8988T (cell line): ENCODE measurements at regions not wholly inside any gene's neighbourhood (a gene's known extent, or its start where the extent isn't known, plus 50 kb on each side); places are given as distances from the start of the nearest gene placed in this dataset.
"Not testable (repeated sequence)": the region's sequence is repeated elsewhere in the genome, so short reads cannot be mapped to it uniquely, and the experiment has no call there.

Source experiments
- DNase-seq: peaks from one replicate; pipeline ENCODE4 v3.0.0; 2011

DNA sequence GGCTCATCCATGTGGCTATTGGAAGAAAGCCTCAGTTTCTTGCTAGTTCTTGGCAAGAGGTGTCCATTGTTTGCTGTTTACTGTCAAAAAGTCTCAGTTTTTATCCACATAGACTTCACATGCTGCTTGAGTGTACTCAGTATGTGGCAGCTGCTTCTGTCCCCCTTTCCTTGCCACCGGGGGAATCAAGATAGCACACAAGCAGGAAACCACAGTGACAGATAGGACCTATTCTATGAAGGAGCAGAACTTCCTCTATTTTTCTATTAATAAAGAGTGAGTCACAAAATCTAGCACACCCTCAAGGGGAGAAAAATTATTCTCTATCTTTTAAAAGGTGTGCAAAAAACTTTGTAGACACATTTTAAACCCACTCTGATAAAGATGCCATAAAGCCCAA lies 121.4 kb upstream of the GMNC start:
- DNase-seq: no peak

DNA sequence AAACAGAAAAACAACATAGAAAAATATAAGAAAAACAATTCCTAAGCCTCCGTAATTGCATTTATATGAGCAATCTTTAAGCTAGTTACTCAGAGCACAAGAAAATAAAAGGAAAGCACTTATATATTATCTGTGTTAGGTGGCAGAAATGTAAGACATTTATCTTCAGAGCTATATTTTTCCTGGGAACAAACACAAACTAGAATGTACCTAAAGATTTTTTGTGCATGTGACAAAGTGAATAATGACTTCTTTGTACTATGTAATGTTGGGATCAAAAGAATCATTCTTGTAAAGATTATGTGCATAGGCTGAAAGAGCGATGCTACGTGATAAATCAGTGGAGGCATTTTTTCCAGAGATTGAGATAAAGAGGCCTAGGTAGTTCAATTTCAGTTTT lies 111.3 kb upstream of the GMNC start:
- DNase-seq: no peak

DNA sequence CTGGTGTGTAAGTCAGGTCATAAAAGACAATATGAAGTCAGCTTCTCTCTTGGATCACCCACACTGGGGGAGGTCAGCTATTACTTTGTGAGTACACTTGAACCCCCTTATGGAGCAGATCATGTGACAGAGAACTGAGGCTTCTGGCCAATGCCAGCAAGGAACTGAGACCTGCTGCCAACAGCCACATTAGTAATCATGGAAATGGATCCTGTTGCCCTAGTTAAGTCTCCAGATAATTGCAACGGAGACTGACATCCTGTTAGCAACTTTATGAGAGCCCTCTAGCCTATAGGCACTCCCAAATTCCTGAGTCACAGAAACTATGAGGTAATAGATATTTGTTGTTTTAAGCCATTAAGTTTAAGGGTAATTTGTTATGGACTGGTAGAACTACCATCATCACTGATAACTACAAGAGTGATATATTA lies 110.4 kb upstream of the GMNC start:
- no peak for DNase-seq

DNA sequence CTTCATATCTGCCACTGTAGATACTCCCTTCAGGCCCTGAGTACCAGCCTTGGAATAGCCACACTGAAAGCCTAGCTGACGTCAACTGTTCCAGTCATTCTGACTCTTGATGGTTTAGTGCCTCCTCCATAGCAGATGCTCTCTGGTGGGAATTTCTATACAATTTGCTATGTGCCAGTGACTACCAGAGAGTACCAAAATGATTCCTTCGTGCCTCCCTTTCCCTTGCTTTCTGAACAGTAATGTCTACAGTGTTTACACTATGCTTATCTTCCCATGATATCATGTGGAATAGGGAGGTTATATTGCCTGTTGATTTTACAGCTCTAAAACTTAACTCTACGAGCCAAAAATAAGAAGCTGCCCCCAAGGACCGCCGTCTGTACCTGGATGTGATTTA lies 109.7 kb upstream of the GMNC start:
- no peak for DNase-seq

DNA sequence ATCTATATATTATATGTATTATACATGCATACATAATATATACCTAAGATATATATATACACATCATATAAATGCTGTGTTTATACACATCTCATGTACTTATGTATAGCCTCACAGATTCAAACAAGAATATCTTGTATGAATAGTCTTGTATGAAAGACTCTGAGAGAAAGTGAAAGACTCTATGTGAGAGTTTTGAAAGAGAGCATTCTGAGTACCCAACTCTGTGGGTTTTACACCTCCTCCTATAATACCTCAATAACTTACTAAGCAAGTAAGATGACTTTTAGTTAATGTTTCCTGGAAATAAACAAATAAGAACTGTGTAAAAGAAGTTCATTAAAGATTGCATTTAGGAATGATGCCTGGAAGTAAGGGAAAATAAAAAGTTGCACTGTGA lies 108.1 kb upstream of the GMNC start:
- no peak for DNase-seq

DNA sequence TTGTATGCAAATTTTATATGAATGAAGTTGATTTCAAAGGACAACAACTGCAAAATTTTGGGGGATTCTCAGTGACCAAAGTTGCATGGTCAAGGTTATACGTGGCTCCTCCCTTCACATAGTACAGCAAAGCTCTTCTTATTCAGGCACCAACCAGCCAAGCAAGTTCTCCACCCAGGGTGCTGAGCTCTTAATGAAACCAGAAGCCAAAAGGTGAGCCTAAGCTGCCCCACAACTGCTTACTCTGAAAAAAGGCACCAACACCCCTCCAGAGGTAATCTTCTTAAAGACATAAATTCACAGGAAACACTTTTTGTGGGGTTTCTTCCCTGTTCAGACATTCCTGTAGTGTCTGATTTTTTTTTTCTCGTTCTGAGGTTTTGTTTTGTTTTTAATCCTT lies 106.1 kb upstream of the GMNC start:
- DNase-seq: no peak

DNA sequence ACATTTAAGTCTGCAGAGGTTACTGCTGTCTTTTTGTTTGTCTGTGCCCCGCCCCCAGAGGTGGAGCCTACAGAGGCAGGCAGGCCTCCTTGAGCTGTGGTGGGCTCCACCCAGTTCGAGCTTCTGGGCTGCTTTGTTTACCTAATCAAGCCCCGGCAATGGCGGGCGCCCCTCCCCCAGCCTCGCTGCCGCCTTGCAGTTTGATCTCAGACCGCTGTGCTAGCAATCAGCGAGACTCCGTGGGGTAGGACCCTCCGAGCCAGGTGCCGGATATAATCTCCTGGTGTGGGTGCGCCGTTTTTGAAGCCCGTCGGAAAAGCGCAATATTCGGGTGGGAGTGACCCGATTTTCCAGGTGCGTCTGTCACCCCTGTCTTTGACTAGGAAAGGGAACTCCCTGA lies 102.4 kb upstream of the GMNC start:
- not testable (repeated sequence) for DNase-seq

DNA sequence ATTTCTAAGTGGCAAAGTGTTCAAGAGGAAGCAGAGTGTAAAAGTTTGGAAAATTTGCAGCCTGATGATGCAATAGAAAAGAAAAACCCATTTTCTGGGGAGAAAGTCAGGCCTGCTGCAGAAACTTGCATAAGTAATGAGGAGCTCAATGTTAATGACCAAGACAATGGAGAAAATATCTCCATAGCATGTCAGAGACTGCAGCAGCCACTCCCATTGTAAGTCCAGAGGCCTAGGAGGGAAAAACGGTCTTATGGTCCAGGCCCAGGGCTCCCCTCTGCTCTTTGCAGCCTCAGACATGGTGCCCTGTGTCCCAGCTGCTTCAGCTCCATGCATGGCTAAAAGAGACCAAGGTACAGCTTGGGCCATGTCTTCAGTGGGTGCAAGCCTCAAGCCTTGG lies 96.6 kb upstream of the GMNC start:
- no peak for DNase-seq

DNA sequence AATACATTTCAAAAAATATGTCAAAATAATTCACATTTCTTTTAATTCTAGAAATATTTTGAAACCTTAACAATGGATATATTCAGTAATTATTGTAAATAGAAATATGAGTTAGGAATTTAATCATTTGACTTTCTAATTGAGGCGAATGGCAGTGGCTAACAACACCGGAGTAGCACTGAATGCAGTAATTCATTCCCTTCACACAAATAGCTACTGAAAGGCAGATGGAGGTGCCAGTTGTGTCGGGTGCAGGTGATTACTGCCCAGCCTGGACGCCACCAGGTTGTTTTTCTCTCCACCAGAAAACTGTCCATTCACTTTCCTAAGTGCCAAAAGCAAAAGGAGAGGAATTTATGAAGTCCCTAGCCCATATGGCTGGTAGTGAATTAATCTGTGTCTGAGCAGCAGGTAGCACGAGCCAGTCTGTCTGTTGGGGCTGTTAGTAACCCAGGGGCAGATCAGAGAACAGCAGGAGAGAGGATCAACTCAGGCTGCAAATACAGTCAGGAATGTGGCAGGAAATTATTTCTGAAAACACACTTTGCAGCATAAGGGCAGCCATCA lies 79.3 kb upstream of the GMNC start:
- DNase-seq: no peak

DNA sequence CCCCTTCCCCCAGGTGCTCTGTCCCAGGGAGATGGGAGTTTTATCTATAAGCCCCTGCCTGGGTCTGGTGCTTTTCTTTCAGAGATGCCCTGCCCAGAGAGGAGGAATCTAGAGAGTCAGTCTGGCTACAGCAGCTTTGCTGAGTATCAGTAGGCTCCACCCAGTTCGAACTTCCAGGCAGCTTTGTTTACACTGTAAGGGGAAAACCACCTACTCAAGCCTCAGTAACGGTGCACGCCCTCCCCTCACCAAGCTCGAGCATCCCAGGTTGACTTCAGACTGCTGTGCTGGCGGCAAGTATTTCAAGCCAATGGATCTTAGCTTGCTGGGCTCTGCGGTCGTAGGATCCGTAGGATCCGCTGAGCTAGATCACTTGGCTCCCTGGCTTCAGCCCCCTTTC lies 72.1 kb upstream of the GMNC start:
- not testable (repeated sequence) for DNase-seq

DNA sequence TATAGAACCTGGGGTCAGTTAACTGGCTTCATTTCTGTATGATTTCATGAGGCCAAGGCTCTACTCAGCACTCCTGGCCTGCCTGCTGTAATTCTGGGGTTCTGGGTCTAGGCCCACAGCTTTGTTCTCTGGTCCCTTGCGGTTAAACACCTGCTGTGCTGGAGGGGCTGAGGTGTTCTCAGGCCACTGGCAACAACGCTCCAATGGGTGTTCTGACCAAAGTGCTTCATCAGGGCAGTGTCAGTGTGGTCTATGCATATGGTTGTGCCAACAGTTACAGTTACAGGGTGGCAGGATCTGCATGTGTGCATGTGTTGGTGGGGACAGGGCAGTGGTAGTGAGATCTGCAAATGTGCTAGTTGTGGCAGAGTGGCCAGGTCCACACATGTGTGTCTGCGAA lies 64.1 kb upstream of the GMNC start:
- no peak for DNase-seq

DNA sequence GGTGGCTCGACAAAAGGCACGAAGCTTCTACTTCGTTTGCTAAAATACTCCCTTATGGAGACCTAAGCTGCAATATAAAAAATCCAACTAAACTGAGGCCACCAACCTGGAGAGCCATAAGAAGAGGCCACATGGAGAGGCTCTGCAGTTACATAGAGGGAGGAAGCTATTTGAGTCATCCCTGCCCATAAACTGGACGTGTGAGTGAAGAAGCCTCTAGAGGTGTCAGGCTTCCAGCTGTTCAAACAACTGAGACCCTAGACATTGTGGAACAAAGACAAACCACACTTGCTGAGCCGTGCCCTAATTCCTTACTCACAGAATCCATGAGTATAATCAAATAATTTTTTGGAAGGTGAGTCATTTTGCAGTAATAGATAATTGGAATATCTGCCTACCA lies 50.2 kb upstream of the GMNC start:
- DNase-seq: no peak
